ENCODE measurements at regions not wholly inside any gene's neighbourhood (a gene's known extent, or its start where the extent isn't known, plus 50 kb on each side); places are given as distances from the start of the nearest gene placed in this dataset.
"Not testable (repeated sequence)": the region's sequence is repeated elsewhere in the genome, so short reads cannot be mapped to it uniquely, and the experiment has no call there.

DNA sequence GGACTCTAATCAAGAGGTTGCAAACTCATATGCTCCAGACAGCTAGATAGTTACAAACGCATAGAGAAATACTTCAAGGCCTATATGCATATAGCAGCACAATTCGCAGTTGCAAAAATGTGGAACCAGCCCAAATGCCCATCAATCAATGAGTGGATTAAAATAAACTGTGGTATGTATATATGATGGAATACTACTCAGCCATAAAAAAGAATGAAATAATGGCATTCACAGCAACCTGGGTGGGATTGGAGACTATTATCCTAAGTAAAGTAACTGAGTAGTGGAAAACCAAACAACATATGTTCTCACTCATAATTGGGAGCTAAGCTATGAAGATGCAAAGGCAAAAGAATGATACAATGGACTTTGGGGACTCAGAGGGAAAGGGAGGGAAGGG lies 65.0 kb upstream of the ARRDC3 start:
- not testable (repeated sequence) for TF ChIP-seq DPF2 (IDR thresholded peaks at IDR 0.05); MYC (IDR thresholded peaks at IDR 0.05; ENCODE audit: insufficient read depth, insufficient read length, insufficient replicate concordance, low read length, severe bottlenecking); SP1 (IDR thresholded peaks at IDR 0.05; ENCODE audit: low read depth, low read length); IKZF2 (IDR thresholded peaks at IDR 0.05); NFIC (IDR thresholded peaks at IDR 0.05; ENCODE audit: low read depth, low read length)
- TF ChIP-seq, protein P1, sequence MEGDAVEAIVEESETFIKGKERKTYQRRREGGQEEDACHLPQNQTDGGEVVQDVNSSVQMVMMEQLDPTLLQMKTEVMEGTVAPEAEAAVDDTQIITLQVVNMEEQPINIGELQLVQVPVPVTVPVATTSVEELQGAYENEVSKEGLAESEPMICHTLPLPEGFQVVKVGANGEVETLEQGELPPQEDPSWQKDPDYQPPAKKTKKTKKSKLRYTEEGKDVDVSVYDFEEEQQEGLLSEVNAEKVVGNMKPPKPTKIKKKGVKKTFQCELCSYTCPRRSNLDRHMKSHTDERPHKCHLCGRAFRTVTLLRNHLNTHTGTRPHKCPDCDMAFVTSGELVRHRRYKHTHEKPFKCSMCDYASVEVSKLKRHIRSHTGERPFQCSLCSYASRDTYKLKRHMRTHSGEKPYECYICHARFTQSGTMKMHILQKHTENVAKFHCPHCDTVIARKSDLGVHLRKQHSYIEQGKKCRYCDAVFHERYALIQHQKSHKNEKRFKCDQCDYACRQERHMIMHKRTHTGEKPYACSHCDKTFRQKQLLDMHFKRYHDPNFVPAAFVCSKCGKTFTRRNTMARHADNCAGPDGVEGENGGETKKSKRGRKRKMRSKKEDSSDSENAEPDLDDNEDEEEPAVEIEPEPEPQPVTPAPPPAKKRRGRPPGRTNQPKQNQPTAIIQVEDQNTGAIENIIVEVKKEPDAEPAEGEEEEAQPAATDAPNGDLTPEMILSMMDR (IDR thresholded peaks at IDR 0.05 in 2 of 3, conservative IDR thresholded peaks at IDR 0.05 in 1 of 3; ENCODE audit: control insufficient read depth in 2 of 3, extremely low read depth in 1 of 3, insufficient read depth in 1 of 3, low read depth in 3 of 3, low read length in 3 of 3) = not testable (repeated sequence)
- TF ChIP-seq, protein P2, sequence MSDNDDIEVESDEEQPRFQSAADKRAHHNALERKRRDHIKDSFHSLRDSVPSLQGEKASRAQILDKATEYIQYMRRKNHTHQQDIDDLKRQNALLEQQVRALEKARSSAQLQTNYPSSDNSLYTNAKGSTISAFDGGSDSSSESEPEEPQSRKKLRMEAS (IDR thresholded peaks at IDR 0.05; ENCODE audit: low read depth, low read length) = not testable (repeated sequence)
- TF ChIP-seq, protein P3, sequence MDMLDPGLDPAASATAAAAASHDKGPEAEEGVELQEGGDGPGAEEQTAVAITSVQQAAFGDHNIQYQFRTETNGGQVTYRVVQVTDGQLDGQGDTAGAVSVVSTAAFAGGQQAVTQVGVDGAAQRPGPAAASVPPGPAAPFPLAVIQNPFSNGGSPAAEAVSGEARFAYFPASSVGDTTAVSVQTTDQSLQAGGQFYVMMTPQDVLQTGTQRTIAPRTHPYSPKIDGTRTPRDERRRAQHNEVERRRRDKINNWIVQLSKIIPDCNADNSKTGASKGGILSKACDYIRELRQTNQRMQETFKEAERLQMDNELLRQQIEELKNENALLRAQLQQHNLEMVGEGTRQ (IDR thresholded peaks at IDR 0.05; ENCODE audit: borderline replicate concordance, low read depth, low read length) = not testable (repeated sequence)

All from GM12878 (cell line).